ENCODE measurements at regions not wholly inside any gene's neighbourhood (a gene's known extent, or its start where the extent isn't known, plus 50 kb on each side); places are given as distances from the start of the nearest gene placed in this dataset.

- no peak for DNase-seq
- Histone ChIP-seq H3K27me3 (replicated peaks in 1 of 7) (no peaks in the 10 kb centered on the region), H3K4me1 (no peaks in the 10 kb centered on the region), H3K36me3 (no peaks in the 10 kb centered on the region), H3K4me3 (no peak overlapping the region), H3K27ac (no peak overlapping the region), H3K9me3 (no peaks in the 10 kb centered on the region)
- 75 to 87% (median 84%) methylated on average over 1 of the region's 1 CpG for WGBS, 5 donors
- intact Hi-C loops (cut with DNase I; ENCODE audit: low total_unique reads): no loop called here
- TF ChIP-seq CTCF (IDR thresholded peaks at IDR 0.05 in 8 of 11, conservative IDR thresholded peaks at IDR 0.05 in 3 of 11): no peak
Measured at GRCh38 chr4:19128176-19128575, 1106.6 kb upstream of the LCORL start.

- WGBS, 5 donors: 77 to 83% (median 80%) methylated on average over 4 of the region's 4 CpGs
- no peak for DNase-seq
- H3K27me3 ChIP-seq (replicated peaks in 1 of 7): no peaks in the 10 kb centered on the region
- no peak overlapping the region for H3K27ac ChIP-seq
- intact Hi-C loops (cut with DNase I; ENCODE audit: low total_unique reads): no loop called here
- no peak overlapping the region for H3K4me3 ChIP-seq
- H3K9me3 ChIP-seq: no peaks in the 10 kb centered on the region
- H3K4me1 ChIP-seq: no peaks in the 10 kb centered on the region
- TF ChIP-seq CTCF (IDR thresholded peaks at IDR 0.05 in 8 of 11, conservative IDR thresholded peaks at IDR 0.05 in 3 of 11): no peak
- TF ChIP-seq POLR2A (IDR thresholded peaks at IDR 0.05): no peak
- no peak for TF ChIP-seq POLR2AphosphoS5 (IDR thresholded peaks at IDR 0.05)
- no peaks in the 10 kb centered on the region for H3K36me3 ChIP-seq
Measured at GRCh38 chr4:19126903-19127302, 1105.3 kb upstream of the LCORL start.

- no peaks in the 10 kb centered on the region for H3K4me1 ChIP-seq
- TF ChIP-seq POLR2AphosphoS5 (IDR thresholded peaks at IDR 0.05): no peak
- TF ChIP-seq CTCF (IDR thresholded peaks at IDR 0.05 in 8 of 11, conservative IDR thresholded peaks at IDR 0.05 in 3 of 11): no peak
- TF ChIP-seq POLR2A (IDR thresholded peaks at IDR 0.05): no peak
- 67 to 81% (median 72%) methylated on average over 4 of the region's 4 CpGs for WGBS, 5 donors
- H3K4me3 ChIP-seq: no peak overlapping the region
- intact Hi-C loops (cut with DNase I; ENCODE audit: low total_unique reads): no loop called here
- H3K27me3 ChIP-seq (replicated peaks in 1 of 7): no peaks in the 10 kb centered on the region
- H3K36me3 ChIP-seq: no peaks in the 10 kb centered on the region
- DNase-seq: no peak
- no peak overlapping the region for H3K27ac ChIP-seq
- H3K9me3 ChIP-seq: no peaks in the 10 kb centered on the region
Measured at GRCh38 chr4:19123681-19124080, 1102.1 kb upstream of the LCORL start.

- H3K27ac ChIP-seq: no peak overlapping the region
- WGBS, 5 donors: 59 to 72% (median 60%) methylated on average over 3 of the region's 3 CpGs
- no peaks in the 10 kb centered on the region for H3K9me3 ChIP-seq
- TF ChIP-seq CTCF (IDR thresholded peaks at IDR 0.05 in 8 of 11, conservative IDR thresholded peaks at IDR 0.05 in 3 of 11) (no peak), POLR2A (IDR thresholded peaks at IDR 0.05) (no peak), POLR2AphosphoS5 (IDR thresholded peaks at IDR 0.05) (no peak)
- no peaks in the 10 kb centered on the region for H3K36me3 ChIP-seq
- no peak for DNase-seq
- H3K27me3 ChIP-seq (replicated peaks in 1 of 7): no peaks in the 10 kb centered on the region
- intact Hi-C loops (cut with DNase I; ENCODE audit: low total_unique reads): no loop called here
- H3K4me3 ChIP-seq: no peak overlapping the region
- no peaks in the 10 kb centered on the region for H3K4me1 ChIP-seq
Measured at GRCh38 chr4:19119904-19120560, 1098.5 kb upstream of the LCORL start.
